Amniotic stem cell (primary cell): ENCODE measurements at regions not wholly inside any gene's neighbourhood (a gene's known extent, or its start where the extent isn't known, plus 50 kb on each side); places are given as distances from the start of the nearest gene placed in this dataset.
"Not testable (repeated sequence)": the region's sequence is repeated elsewhere in the genome, so short reads cannot be mapped to it uniquely, and the experiment has no call there.

ENCODE experiments used
- DNase-seq: peaks from one replicate; lab custom pipeline; 2025; lab: John Stamatoyannopoulos, UW

GRCh38 chr2:62330959-62331358 lies 135.0 kb downstream of the B3GNT2 start:
- no peak for DNase-seq

GRCh38 chr2:62329797-62330196 lies 133.9 kb downstream of the B3GNT2 start:
- no peak for DNase-seq

- DNase-seq: no peak
These were observed 130.8 kb downstream of the B3GNT2 start for GRCh38 chr2:62326735-62327134.

GRCh38 chr2:62325398-62325797 lies 129.5 kb downstream of the B3GNT2 start:
- DNase-seq: no peak

- no peak for DNase-seq
These were observed 125.7 kb downstream of the B3GNT2 start for GRCh38 chr2:62321380-62322289.

GRCh38 chr2:62320657-62321357 lies 124.9 kb downstream of the B3GNT2 start:
- DNase-seq: no peak

- not testable (repeated sequence) for DNase-seq
These were observed 124.2 kb downstream of the B3GNT2 start for GRCh38 chr2:62320137-62320536.

- no peak for DNase-seq
These were observed 123.2 kb downstream of the B3GNT2 start for GRCh38 chr2:62319070-62319469.

GRCh38 chr2:62315476-62315875 lies 119.6 kb downstream of the B3GNT2 start:
- no peak for DNase-seq

GRCh38 chr2:62314291-62314690 lies 118.4 kb downstream of the B3GNT2 start:
- DNase-seq: no peak

GRCh38 chr2:62313449-62314227 lies 117.7 kb downstream of the B3GNT2 start:
- DNase-seq: no peak

- DNase-seq: no peak
These were observed 113.7 kb downstream of the B3GNT2 start for GRCh38 chr2:62309465-62310091.

- DNase-seq: no peak
These were observed 113.2 kb downstream of the B3GNT2 start for GRCh38 chr2:62309081-62309464.

- DNase-seq: no peak
These were observed 111.8 kb downstream of the B3GNT2 start for GRCh38 chr2:62307469-62308389.

GRCh38 chr2:62306751-62307468 lies 111.0 kb downstream of the B3GNT2 start:
- DNase-seq: no peak

GRCh38 chr2:62305421-62306176 lies 109.7 kb downstream of the B3GNT2 start:
- no peak for DNase-seq

- peak; percentile 9 for DNase-seq
These were observed 108.8 kb downstream of the B3GNT2 start for GRCh38 chr2:62304429-62305417.

- no peak for DNase-seq
These were observed 107.9 kb downstream of the B3GNT2 start for GRCh38 chr2:62303788-62304187.
